ENCODE measurements at regions not wholly inside any gene's neighbourhood (a gene's known extent, or its start where the extent isn't known, plus 50 kb on each side); places are given as distances from the start of the nearest gene placed in this dataset.
"Not testable (repeated sequence)": the region's sequence is repeated elsewhere in the genome, so short reads cannot be mapped to it uniquely, and the experiment has no call there.

DNA sequence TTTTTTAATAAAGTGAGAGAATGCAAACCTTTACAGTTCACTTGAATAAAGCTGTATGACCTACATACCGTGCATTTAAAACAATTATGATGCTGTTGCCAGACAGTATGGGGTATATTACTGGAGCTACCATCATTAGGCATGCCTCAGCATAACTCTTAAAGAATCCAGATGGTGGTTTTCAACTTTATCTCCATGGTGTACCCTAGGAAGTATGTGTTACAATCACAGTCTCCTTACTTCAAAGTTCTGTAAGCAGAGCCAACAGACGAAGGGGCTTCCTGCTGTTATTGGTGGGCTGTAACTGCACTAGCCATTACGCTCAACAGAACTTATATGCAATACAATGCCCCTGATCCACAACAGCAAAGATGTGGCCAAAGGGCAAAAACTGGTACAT, 803.3 kb downstream of the DTWD2 start:
- DNase-seq (ENCODE audit: low read depth), result no peak

DNA sequence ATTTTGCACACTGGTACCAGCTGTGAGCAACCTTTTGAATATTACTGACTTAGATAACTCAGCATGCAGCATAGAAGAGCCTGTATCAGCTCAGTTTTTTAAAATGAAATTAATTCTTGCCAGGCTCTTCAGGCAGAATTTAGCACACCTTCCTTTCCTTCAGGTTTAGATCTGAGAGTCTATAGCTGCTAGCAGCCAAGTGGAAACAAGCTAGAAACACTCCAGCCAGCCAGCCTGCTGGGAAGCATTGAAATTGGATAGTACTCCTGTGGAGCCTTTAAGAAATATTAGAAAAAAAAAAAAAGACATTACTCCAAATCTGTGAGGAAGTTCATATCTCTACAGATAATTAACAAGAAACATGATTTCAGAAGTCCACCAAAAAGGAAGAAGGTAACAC, 812.2 kb downstream of the DTWD2 start:
- no peak for DNase-seq (ENCODE audit: low read depth)

- no peak for DNase-seq (ENCODE audit: low read depth)
Measured at GRCh38 chr5:118174671-118175070, 813.7 kb downstream of the DTWD2 start.

GRCh38 chr5:118173340-118173739, 815.0 kb downstream of the DTWD2 start:
- DNase-seq (ENCODE audit: low read depth), result no peak

DNA sequence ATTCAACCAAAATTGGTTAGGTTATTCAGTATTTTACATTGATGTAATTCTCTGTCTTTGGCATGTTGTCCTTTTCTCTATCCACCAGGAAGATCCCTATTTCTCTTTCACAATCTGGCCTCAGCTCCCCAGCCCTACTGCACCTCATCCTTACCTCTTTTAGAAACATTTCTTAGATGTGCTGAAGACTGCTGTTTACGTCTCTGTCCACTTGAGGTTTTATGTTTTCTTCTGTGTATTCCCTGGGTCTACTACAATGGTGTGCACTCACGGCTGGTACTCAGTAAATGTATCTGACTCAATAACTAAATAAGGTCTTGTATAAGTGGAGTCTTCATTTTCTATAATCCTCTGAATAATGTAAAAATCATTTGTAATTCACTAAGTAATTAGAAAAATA, 822.7 kb downstream of the DTWD2 start:
- no peak for DNase-seq (ENCODE audit: low read depth)

- no peak for DNase-seq (ENCODE audit: low read depth)
Measured at GRCh38 chr5:118156181-118156580, 832.2 kb downstream of the DTWD2 start.

DNA sequence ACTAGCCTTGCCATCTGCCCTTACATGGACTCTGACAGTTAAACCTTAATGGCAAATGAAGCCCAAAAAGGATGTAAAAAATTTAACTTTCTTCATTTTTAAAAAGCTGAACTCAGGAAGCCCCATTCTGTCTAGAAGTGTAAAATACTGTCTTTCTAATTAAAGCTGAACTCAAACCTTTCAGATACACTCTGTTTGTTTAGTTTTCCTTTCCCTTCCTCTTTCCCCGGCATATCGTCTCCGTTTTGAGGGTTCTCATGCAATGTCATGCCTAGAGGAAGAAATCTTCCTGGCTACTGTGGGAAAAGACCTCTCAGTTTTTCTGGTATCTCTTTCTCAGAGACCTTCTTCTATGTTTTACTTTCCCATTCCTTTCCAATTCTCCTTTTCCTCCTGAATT, 841.5 kb downstream of the DTWD2 start:
- DNase-seq (ENCODE audit: low read depth), result no peak

GRCh38 chr5:118144540-118144939, 843.8 kb downstream of the DTWD2 start:
- DNase-seq (ENCODE audit: low read depth), result no peak

DNA sequence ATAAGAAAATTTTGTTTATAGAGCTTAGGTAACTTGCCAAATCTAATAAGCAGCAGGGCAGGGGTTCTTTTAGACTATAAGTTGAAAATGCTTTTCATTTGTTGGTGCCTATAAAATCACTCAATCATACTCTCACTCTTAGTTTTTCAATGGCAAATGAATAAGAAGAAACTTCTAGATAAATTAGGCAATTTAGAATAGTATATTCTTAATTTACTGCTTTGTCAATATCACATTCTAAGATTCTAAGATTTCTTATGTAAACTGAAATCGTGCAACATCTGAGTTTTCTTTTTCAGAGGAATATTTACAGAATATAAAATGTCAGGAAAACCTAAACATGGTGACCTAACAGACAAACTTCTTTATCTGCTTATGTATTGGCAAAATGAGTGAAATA, 849.0 kb downstream of the DTWD2 start:
- DNase-seq (ENCODE audit: low read depth), result no peak

GRCh38 chr5:118126159-118126558, 862.2 kb downstream of the DTWD2 start:
- DNase-seq (ENCODE audit: low read depth), result no peak

DNA sequence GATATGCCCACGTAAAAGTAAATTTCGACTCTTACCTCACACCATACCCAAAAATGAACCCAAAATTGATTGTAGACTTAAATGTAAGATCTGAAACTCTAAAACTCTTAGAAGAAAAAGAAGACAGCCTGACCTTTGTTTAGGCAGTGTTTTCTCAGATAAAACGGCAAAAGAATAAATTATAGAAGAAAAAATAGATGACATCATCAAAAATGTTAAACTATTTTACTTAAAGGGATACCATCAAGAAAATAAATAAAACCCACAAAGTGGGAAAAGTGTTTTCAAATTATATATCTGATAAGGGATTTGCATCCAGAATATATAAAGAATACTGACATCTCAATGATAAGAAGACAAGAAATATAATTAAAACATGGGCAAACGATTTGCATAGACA, 862.7 kb downstream of the DTWD2 start:
- DNase-seq (ENCODE audit: low read depth), result no peak

DNA sequence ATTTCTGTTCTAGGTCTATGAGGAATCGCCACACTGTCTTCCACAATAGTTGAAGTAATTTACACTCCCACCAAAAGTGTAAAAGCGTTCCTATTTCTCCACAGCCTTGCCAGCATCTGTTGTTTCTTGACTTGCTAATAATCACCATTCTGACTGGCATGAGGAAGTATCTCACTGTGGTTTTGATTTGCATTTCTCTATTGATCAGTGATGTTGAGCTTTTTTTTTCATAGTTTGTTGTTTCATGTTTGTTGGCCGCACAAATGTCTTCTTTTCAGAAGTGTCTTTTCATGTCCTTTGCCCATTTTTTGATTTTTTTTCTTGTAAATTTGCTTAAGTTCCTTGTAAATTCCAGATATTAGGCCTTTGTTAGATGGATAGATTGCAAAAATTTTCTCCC, 867.1 kb downstream of the DTWD2 start:
- DNase-seq (ENCODE audit: low read depth), result no peak

DNA sequence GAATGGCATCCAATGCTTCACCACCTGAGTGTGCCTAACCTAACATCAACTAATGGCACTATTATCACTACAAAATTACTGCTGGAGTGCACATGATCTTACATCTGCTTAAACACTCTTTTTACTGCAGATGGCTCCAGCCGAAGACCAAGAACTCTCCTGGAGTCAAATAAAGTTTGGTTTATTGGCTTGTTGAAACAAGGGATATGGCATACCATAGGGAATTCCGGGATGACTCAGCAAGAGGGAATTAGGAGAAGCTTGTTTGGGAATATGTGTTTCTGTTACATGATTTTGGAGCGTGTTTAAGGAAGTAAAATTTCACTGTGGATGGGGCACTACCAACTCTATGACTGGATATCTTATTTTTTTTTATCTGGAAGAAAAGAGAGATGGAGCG, 872.6 kb downstream of the DTWD2 start:
- no peak for DNase-seq (ENCODE audit: low read depth)

DNA sequence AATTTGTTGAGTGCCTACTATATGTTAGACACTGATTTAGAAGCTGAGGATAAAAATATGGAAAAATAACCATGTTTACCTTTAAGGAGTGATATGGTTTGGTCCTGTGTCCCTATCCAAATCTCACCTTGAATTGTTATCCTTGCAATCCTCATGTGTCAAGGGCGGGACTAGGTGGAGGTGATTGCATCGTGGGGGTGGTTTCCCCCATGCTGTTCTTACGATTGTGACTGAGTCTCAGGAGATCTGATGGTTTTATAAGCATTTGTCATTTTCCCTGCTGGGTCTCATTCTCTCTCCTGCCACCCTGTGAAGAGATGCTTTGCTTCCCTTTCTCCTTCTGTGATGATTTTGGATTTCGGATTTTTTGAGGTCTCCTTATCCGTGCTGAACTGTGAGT, 876.4 kb downstream of the DTWD2 start:
- no peak for DNase-seq (ENCODE audit: low read depth)

- not testable (repeated sequence) for DNase-seq (ENCODE audit: low read depth)
Measured at GRCh38 chr5:118107246-118107645, 881.1 kb downstream of the DTWD2 start.

GRCh38 chr5:118098716-118099115, 889.6 kb downstream of the DTWD2 start:
- DNase-seq (ENCODE audit: low read depth), result no peak

- no peak for DNase-seq (ENCODE audit: low read depth)
Measured at GRCh38 chr5:118095115-118095514, 893.2 kb downstream of the DTWD2 start.

GRCh38 chr5:118088448-118088847, 899.9 kb downstream of the DTWD2 start:
- DNase-seq (ENCODE audit: low read depth), result no peak

DNA sequence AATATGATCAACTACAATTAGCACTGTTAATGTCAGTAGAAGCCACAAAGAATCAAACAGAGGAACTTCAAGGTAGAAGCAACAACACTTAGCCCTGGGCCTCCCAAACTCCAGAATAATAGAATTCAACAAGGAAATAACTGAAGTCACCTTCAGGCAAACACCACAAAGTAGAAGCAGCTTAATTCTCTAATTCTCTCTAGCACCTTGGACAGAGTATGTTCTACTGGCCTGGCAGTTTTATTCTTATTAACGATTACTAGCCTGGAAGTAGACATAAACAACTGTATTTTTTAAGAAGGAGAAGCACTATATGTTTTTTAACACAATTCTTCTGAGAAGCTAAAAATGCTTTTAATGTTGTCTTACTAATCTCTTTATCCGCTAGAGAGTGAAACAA, 911.9 kb downstream of the DTWD2 start:
- DNase-seq (ENCODE audit: low read depth), result no peak

DNA sequence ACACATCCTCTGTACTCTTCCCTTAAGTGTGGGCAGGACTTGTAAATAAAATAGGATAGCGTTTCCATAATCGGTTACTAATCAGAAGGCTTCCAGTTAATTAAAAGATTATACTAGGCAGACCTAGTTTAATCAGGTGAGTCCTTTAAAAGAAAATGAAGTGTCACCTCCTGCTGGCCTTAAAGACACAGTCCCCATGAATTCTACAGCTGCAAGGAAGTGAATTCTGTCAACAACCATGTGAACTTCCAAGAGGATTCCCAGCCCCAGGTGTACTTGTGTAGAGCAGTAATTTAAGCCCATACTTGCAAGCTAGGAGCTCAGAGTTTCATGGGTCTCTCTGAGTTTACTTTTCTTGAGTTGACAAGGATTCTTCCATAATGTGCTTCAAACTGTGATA, 918.3 kb downstream of the DTWD2 start:
- no peak for DNase-seq (ENCODE audit: low read depth)

DNA sequence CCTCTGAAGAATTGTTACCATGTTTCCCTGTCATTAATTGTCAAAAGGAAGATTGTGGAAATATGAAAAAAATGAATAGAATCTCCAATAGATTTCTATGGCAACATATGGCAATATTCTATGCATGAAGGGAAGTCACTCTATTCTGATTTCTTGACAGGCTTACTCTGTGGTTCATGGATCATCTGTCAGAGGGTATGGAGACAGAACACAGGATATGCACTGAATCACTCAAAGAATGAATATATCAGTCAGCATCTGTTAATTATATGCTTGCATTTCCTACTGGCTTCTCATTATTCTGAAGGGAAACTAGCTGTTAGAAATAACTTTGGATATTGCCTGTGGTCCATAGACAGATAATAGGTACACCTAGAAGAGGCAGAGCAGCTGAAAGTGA, 918.9 kb downstream of the DTWD2 start:
- DNase-seq (ENCODE audit: low read depth), result no peak

GRCh38 chr5:118068886-118069285, 919.5 kb downstream of the DTWD2 start:
- no peak for DNase-seq (ENCODE audit: low read depth)

DNA sequence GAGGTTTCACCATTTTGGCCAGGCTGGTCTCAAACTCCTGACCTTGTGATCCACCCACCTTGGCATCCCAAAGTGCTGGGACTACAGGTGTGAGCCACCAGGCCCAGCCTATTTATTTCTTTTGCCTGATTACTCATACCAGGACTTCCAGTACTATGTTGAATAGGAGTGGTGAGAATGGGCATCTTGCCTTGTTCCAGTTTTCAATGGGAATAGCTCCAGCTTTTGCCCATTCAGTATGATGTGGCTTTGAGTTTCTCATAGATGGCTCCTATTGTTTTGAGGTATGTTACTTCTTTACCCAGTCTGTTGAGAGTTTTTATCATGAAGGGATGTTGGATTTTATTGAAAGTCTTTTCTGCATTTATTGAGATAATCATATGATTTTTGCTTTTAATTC, 924.5 kb downstream of the DTWD2 start:
- DNase-seq (ENCODE audit: low read depth), result not testable (repeated sequence)

DNA sequence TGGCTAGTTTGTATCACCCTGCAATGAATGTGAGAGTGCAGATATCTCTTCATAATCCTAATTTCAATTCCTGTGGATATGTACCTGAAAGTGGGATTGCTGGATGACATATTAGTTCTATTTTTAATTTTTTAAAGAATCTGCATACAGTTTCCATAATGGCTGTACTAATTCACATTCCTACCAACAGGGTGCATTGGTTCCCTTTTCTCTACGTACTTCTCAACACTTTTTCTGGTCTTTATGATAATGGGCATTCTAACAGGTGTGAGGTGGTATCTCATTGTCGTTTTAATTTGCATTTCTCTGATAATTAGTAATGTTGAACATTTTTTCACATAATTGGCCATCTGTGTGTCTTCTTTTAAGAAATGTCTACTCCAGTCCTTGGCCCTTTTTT, 927.5 kb downstream of the DTWD2 start:
- no peak for DNase-seq (ENCODE audit: low read depth)

- no peak for DNase-seq (ENCODE audit: low read depth)
Measured at GRCh38 chr5:118052503-118052902, 935.8 kb downstream of the DTWD2 start.
